ENCODE measurements at regions not wholly inside any gene's neighbourhood (a gene's known extent, or its start where the extent isn't known, plus 50 kb on each side); places are given as distances from the start of the nearest gene placed in this dataset.

- intact Hi-C loops (cut with DNase I), result no loop called here
- no peak for ATAC-seq
- H3K36me3 ChIP-seq, result no peaks in the 10 kb centered on the region
- no peak overlapping the region for H3K4me3 ChIP-seq
- 40 to 70% (median 48%) methylated on average over 1 of the region's 1 CpG for WGBS, 4 donors
- TF ChIP-seq POLR2A (IDR thresholded peaks at IDR 0.05) (no peak), CTCF (IDR thresholded peaks at IDR 0.05) (no peak)
- no peaks in the 10 kb centered on the region for H3K4me1 ChIP-seq
- H3K9me3 ChIP-seq, result no peaks in the 10 kb centered on the region
- DNase-seq, result no peak
- H3K27me3 ChIP-seq, result no peaks in the 10 kb centered on the region
- H3K27ac ChIP-seq, result no peak overlapping the region
Observed at GRCh38 chr5:8295141-8295540, 426.2 kb downstream of the MTRR start.

GRCh38 chr5:8299716-8300115, 430.8 kb downstream of the MTRR start:
- WGBS, 4 donors, result 58 to 77% (median 72%) methylated on average over 1 of the region's 1 CpG

GRCh38 chr5:8304341-8304740, 435.4 kb downstream of the MTRR start:
- intact Hi-C loops (cut with DNase I), result no loop called here
- H3K36me3 ChIP-seq, result no peaks in the 10 kb centered on the region
- ATAC-seq, result no peak

More at GRCh38 chr5:8299716-8300115, 430.8 kb downstream of the MTRR start:
- Histone ChIP-seq H3K27me3 (no peaks in the 10 kb centered on the region), H3K9me3 (no peaks in the 10 kb centered on the region), H3K4me3 (no peak overlapping the region), H3K27ac (no peak overlapping the region), H3K36me3 (no peaks in the 10 kb centered on the region), H3K4me1 (no peaks in the 10 kb centered on the region)
- no peak for ATAC-seq
- TF ChIP-seq POLR2A (IDR thresholded peaks at IDR 0.05) (no peak), CTCF (IDR thresholded peaks at IDR 0.05) (no peak)
- DNase-seq, result no peak
- intact Hi-C loops (cut with DNase I), result no loop called here

GRCh38 chr5:8306288-8306896, 437.4 kb downstream of the MTRR start:
- no peak overlapping the region for H3K27ac ChIP-seq
- DNase-seq (no peak), ATAC-seq (no peak)
- no peak overlapping the region for H3K4me3 ChIP-seq
- intact Hi-C loops (cut with DNase I), result no loop called here
- H3K4me1 ChIP-seq, result no peaks in the 10 kb centered on the region
- no peak for TF ChIP-seq CTCF (IDR thresholded peaks at IDR 0.05)
- no peak for TF ChIP-seq POLR2A (IDR thresholded peaks at IDR 0.05)
- 76 to 88% (median 81%) methylated on average over 3 to 5 of the region's 5 CpGs for WGBS, 4 donors
- H3K9me3 ChIP-seq, result peaks cover 0 to 27% (median 0%) of the 10 kb centered on the region in 12 donors
- H3K27me3 ChIP-seq, result no peaks in the 10 kb centered on the region
- H3K36me3 ChIP-seq, result no peaks in the 10 kb centered on the region

More at GRCh38 chr5:8304341-8304740, 435.4 kb downstream of the MTRR start:
- DNase-seq, result no peak
- H3K9me3 ChIP-seq, result peaks cover 0 to 9% (median 0%) of the 10 kb centered on the region in 12 donors
- H3K4me3 ChIP-seq, result no peak overlapping the region
- 53 to 71% (median 60%) methylated on average over 2 of the region's 2 CpGs for WGBS, 4 donors
- no peak for TF ChIP-seq CTCF (IDR thresholded peaks at IDR 0.05)
- TF ChIP-seq POLR2A (IDR thresholded peaks at IDR 0.05), result no peak
- no peaks in the 10 kb centered on the region for H3K27me3 ChIP-seq
- H3K4me1 ChIP-seq, result no peaks in the 10 kb centered on the region
- H3K27ac ChIP-seq, result no peak overlapping the region

Data from heart left ventricle (tissue), 16 donors.